DND-41 (cell line): ENCODE measurements at regions not wholly inside any gene's neighbourhood (a gene's known extent, or its start where the extent isn't known, plus 50 kb on each side); places are given as distances from the start of the nearest gene placed in this dataset.

Source experiments
- CTCF ChIP-seq: IDR thresholded peaks from 2 replicates; pipeline ENCODE4 v1.5.1; 2012; ENCODE audit warnings: borderline replicate concordance, low read length, moderate library complexity, mild to moderate bottlenecking; ENCODE audit not compliant: poor library complexity, severe bottlenecking; ENCODE audit errors: extremely low read depth
- EZH2 ChIP-seq: IDR thresholded peaks from 3 replicates; pipeline ENCODE4 v1.6.1; 2012; ENCODE audit warnings: borderline replicate concordance, low read depth, mild to moderate bottlenecking, moderate library complexity, low read length, inconsistent platforms; ENCODE audit not compliant: severe bottlenecking

GRCh38 chr1:59220356-59220755 is 76.5 kb upstream of the FGGY start:
- TF ChIP-seq CTCF = no peak
- no peak for TF ChIP-seq EZH2
